ENCODE measurements at regions not wholly inside any gene's neighbourhood (a gene's known extent, or its start where the extent isn't known, plus 50 kb on each side); places are given as distances from the start of the nearest gene placed in this dataset.

DNA sequence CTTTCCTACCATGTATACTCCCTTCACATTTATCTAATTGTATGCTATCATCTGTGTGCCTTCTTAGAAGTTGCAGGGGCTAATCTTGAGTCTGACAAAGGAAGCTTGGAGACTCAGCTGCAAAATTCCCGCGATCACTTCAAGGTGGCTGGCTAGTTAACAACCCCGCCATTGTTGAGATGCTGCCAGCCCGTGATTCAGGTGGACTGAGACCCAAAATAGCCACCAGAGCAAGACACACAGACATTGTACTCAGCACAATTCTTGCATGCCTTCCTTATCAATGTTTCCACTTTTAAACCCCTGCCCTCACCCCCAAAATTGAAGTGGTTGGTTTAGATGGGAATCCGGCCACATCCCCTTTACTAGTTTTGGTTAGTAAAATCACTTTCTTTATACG lies 225.8 kb upstream of the ZNF717 start:
- DNase-seq, result no peak

DNA sequence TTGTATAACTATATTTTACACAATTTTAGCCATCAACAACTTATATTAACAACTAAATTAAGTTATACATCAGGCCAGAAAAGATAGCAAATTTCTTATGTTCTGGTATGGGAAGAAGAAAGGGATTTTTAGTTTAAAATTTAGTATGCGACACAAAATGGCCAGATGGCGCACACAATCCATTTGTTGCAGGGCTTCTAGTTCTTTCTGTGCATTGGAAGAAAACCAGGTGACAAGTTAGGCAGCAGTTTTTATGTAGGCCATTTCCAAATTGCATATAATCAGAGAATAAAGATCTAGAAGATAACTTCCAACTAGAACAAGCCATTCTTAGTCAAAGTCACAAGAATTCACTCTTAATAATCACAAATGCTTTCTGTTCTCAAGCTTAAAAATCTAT lies 230.1 kb upstream of the ZNF717 start:
- no peak for DNase-seq

DNA sequence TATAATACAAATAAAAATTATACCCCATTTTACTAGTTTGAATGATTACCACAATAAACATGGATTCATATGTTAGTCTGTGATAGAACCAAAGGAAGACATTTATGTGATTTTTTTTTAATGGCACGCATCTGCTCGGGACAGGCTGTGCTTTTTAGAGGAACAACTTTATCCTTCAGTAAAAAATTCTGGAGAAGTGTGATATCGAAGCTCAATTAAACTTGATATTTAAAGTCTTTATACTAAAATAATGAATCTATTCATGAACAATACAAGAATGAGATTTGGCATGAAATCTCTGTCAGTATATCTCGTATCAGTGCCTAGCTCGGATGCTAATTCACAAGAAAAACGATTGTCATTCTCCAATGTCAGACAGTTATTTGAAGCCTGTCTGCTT lies 230.8 kb upstream of the ZNF717 start:
- no peak for DNase-seq

DNA sequence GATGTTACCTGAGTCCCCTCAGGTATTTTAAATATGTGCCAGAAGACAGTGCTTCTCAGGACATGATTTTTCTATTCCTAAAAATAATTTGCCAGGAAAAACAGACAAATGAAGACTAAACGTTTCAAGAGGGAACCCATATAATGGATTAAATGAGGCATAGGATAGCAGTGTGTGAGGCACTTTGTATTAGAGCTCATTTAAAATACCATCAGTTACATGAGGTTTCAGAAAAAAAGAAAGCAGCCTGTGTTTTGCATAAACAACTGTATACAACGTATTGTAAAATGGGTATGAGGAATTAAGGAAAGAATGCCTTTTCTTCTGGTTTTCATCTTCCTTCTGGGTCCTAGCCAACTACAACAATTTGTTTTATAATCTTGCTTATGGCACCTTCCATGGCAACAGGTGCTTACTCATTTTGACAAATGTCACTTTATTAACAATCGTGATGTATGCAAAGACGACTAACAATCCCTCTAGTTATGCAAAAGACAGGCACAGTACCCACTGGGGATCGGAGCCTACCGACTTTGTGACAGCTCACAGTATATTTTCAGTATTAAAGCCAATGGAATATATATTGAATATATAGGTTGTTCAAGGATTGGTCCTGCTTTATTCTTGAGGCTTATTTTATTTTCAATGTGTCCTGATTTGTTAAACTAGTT lies 231.6 kb upstream of the ZNF717 start:
- DNase-seq, result no peak

DNA sequence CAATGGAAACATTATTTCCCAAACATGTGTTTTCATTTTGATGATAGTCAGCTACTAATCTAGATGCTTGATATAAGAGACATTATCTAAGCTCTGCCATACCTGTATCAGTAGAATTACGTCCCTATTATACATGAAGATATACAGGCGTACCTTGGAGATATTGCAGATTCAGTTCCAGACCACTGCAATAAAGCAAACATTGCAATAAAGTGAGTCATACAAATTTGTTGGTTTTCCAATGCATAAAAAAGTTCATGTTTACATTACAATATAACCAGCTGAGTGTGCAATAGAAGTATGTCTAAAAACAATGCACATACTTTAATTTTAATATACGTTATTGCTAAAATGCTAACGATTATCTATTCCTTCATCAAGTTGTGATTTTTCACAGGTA lies 236.0 kb upstream of the ZNF717 start:
- DNase-seq, result no peak

DNA sequence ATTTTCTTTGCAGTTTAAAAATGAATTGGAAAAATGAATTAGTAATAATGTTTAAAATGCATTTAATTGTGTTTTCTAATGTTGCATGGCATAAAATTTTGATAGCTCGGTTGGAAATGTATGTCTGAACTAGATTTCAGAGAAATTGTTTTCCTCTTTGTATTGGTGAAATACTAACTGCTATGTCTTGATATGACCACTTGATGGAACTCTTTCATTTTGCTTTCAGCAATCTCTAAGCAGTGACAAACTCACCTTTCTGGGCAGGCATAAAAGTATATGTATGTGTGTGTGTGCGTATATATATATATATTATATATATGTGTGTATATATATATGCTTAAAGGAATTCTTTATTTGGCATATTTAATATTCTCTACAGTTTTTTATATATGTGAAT lies 239.3 kb upstream of the ZNF717 start:
- DNase-seq, result peak; percentile 26

DNA sequence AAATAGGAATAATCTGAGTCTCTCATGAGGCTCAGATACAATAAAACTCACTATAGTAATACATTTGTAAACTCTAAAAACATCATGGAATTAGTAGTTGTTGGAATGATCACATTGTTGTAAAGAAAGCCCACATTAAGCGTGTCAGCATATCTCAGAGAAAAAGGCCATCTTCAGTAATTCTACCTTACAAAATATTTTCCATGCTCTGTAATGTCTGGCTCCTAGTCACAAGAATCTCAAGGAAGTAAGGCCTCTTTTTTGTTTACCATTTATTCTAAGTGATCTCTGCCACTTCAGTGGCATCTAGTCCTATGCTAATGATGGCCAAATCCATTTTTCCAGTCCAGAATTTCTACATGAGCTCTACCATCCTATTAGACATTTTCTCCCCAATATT lies 240.2 kb upstream of the ZNF717 start:
- no peak for DNase-seq

DNA sequence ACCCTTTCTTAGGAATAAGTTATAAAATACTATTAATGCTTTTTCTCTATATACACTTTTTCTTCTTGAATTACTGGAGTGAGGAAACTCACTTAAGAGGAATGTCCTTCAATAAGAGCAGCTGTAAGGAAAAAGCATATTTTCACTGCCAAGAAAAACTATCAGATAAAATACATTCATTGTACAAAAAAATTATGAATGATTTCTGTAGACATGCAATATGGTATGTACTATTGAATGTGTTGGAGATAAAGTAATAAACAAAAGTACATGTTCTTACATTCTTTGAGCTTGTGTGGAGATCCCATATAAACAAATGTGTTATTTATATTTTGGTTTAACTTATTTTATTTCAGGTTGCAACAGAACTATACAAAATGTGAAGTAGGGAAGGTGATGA lies 241.0 kb upstream of the ZNF717 start:
- no peak for DNase-seq

DNA sequence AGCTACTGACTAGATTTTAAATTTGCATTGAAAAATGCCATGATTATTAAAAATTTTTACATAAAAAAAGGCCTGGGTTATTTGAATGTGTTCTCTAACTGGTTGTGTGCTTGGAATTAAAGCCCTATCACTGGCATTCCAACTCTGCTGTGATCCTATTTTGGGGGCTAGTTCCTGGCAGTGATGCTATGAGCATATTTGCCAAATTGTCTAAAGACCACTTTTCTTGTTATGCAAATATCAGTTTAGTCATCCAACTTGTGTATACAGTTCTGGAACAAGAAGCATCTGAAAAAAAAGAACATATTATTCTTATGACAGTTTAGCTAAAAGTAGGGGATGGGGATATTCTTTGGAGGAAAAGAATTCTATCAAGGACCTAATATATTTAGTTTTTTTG lies 243.4 kb upstream of the ZNF717 start:
- no peak for DNase-seq

DNA sequence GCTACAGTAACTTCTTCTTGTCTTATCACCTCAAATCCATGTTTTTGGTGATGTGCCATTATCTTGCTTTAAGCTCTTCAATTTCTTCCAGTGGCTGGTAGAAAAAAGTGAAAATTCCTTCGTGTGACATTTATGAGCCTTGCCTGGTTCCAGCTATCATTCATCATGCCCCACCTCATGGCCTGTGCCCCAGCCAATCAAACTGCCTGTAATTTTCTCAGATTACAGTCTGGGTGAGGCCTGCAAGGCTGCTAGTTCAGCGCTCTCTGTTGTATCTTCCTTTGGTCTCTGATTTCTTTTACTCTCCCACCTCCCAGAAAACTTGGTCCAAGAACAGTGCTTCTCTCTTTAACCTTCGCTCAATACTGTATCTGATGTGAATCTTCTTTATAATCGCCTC lies 249.3 kb upstream of the ZNF717 start:
- DNase-seq, result no peak

DNA sequence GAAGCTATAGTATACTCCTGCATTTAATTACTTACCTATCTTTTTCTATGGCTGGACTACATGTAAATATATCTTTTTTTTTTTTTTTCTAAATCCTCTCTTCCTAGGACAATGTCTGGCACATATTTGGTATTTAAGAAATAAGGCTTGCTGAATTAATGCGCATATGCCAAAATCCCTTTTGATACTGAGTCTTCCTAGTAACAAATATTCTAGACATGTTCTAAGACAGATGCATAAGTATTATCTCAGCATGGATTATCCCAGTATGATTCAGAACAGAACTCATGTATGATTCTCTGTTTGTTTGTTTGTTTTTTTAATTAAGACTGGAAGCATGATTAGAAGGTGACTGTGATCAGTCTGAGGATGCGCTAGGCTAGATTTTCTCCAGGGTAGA lies 249.8 kb upstream of the ZNF717 start:
- no peak for DNase-seq

DNA sequence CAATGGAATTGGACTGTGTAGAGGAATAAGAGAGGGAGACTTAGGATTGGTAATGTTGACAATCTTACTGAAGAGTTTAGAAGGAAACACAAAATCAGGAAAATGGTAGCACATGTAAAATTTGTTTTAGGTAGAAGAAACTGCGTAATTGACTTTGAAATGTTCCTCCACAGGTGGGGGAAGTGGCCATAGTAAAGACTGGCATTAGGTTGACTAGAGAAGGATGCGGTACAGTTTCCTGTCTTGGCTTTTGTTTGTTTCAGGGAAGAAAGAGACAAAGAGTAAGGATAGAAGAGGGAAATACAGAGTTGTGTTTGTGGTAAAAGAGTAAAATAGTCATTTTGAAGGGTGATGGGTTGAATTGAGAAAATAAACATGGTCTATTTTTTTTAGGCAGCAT lies 253.6 kb upstream of the ZNF717 start:
- no peak for DNase-seq

DNA sequence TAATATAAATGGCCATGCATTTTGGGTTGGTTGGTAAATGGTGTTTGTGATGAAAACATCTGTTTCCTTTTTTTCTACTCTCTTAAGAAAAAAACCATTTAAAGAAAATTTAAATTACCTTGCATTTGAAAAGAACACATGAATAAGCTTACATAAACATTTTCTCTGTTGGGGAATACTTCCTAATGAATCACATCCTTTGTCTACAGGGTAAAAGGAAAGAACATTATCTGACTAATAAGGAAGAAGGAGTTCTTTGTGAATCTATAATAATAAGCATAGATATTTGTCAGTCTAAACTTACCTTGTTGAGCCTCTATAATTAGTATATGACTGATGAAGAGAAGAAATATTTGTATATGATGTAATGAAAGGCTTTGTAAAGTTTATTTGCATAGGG lies 254.1 kb upstream of the ZNF717 start:
- no peak for DNase-seq

DNA sequence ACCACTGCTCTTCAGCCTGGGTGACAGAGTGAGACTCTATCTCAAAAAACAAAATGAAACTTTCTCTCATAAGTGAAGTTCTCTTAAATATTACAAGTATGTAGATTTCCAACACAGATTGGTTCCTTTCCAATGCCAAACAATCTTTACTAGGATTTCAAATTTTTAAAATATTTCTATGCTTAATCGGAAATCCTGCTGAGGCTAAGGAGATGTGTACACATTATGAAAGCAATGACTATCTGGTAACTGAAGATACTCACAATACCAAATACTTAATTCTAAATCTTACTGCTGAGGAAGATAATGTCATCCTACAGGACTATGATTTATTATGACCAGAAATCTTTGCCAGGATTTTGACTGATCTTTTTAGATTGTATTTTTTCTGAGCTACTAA lies 255.6 kb upstream of the ZNF717 start:
- DNase-seq, result no peak

DNA sequence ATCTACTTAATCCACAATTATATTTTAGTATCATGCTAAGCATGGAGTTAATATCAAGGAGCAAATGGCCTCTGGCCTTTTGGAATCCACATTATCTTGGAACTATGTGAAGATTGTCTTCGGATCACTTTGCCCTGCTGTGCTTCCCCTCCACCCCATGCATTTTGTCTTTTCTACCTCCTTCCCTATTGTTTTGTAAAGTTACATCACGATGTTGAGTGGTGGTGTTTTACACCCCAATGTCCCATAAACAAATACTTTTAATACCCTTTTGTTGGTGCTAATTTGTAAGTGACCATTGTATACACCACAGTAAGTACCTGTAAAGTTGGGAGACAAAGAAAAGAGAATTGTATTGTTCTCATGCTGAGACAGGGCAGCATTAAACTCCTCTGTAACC lies 258.4 kb upstream of the ZNF717 start:
- DNase-seq, result no peak

DNA sequence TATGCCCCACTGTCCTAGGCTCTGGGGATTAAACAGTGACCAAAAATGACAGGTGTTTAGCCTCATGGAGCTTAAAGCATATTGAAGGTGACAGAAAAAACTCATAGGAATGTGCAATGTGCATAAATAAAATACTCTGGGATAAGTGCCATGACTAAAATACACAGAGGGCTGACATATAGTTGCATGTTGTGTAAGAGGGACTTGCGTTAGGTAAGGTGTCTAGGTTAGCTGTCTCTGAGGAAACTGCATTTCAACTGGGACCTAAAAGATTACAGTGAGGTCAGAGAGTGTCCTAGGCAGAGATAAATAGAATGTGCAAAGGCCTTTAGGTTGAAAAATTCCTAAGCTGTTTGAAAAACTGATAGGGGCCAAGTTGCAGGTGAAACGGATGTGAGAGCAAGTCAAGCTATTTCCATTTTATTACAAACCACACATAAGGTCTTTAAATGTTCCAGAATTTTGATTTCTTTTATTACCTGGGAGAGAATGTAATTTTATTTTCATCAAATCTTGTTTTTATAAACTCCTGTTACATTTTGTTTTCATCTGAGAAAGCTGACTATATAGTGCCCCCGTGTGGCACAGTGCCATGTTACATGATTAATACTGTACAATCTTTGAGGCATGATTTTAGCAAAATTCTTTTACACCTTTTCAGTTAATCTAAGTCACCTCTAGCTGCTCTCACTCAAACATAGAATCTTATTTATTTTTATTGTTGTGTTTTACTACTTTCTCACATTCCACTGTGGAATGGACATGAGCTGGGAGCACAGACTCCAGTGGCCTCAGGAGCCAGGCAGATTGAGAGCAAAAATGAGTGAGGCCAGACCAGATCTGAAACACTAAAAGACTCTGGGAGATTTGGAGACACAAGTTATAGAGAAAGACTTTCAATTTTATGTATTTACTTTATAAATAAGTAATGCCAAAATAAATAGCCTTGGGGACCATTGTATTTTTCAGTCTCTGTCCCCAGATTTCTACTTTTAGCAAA lies 259.6 kb upstream of the ZNF717 start:
- DNase-seq, result peak; percentile 63

DNA sequence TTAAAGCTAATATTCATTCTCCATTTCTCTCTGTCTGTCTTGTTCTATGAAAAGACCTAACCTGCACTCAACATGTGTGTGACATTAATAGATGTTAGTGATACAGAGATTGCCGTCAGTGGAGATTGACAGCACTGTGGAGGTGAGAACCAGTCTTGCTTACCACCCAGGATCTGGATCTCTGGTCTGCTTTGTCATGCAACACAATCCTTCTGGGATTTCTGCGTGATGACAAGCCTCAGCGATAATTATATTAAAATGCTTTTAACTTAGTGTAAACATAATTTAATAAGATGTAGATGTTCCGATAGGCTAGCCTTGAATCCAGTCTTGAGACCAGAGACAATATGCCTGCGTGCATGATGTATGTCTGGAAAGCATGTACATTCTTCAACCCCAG lies 262.0 kb upstream of the ZNF717 start:
- no peak for DNase-seq

DNA sequence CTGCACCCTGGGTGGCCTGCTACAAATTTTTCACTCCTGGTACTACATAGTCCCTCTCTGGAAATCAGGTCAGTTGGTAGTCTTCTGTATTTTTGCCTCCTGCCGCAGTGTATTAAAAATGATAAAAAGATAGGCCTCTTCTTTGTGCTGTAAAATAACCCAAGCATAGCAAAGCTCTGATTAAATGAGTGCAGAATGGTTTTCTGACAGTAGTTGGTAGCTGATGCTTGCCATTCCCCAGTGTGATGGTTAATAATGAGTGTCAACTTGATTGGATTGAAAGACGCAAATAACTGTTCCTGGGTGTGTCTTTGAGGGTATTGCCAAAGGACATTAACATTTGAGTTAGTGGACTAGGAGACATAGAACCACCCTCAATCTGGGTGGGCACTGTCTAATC lies 264.4 kb upstream of the ZNF717 start:
- no peak for DNase-seq

DNA sequence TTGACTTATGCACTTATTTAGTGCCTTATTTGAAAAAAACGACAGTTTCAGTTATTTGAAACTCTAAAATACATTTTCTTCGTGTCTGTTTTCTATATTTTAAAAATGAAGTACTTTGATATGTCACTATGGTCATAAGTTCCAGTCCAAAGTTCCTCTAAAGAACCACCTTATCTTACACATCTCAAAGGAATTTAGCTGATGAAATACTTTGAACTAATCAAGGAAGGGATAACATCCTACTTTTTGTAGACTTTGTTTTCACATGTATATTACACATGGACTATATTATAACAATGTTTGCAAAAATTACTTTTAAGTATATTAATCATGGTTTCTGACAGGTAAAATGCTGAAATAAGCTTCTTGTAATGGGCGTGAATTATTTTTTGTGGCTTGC lies 265.8 kb upstream of the ZNF717 start:
- no peak for DNase-seq

DNA sequence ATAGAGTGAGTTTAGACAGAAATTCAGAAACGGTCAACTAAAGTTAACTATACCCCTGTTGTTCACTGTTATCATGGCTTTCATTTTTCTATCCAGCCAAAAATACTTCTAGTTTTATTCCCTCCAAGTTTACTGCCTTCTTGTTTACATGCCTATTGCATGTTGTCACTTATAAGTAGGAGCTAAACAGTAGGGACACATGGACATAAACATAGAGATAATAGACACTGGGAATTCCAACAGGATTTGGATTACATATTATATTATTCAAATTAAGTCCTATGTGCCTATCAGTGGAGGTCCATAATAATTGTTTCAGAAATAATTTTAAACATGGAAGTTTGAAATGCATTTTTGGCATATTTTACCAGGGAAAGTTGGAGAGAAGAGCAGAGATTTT lies 269.1 kb upstream of the ZNF717 start:
- DNase-seq, result no peak

DNA sequence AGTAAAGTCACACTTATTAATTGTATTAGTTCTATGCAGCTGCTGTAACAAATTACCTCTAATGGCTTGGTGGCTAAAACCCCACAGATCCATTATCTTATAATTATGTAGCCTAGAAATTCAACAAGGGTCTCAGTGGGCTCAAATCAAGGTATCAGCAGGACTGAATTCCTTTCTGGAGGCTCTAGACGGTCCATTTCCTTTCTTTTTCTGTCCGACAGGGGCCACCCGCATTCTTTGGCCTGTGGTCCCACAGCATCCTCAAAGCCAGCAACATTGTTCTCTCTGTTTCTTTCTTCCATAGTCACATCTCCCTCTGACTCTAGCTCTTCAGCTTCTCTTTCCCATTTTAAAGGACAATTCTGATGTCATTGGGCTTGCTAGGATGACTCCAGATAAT lies 276.3 kb upstream of the ZNF717 start:
- DNase-seq, result no peak

DNA sequence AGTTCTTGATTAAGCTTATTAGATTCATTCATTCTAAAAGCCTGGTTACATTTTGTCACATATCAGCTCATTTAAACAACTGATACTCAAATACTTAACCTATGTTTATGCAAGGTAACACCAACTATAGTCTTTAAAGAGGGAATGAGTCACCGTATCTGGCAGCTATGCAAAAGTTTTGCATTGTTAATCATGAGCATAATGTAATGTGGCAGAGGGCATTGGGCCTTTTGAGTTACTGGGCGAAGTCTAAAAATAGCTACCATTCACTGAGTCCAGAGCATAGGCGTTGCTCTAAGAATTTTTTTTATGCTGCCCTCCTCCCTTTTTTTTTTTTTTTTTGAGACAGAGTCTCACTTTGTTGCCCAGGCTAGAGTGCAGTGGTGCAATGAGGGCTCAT lies 277.7 kb upstream of the ZNF717 start:
- no peak for DNase-seq

DNA sequence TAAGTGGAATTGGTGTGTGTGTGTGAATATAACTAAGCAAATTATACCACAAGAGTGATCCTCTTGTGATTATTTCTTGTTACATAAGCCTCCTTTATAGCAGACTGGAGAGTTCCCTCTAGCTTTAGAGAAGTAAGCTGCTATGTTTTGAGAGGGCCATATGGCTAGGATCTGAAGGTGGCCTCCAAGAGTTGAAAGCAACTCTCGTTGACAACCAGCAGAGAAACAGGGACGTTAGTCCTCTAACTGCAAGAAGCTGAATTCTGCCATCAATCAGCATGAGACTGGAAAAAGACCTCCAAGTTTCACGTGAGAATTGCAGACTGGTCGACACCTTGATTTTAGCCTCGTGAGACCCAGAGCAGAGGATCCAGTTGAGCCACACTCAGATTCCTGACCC lies 278.5 kb upstream of the ZNF717 start:
- no peak for DNase-seq

DNA sequence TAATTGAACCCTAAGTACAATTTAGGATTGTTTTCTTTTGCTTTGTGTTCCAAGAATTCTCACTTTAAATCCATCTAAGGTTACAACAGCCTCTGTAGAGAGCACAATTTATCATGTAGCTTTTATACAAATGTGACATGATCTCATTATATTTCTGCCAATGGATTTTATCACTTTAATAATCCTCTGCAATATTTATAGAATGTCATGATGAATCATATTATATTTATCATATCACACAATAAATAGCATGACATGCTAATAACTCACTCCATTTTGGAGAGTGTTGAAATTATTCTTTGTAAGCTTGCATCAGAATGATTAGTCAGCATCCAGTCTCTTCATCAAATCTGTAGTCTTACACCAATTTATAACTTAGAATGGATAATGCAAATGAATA lies 280.6 kb upstream of the ZNF717 start:
- no peak for DNase-seq

DNA sequence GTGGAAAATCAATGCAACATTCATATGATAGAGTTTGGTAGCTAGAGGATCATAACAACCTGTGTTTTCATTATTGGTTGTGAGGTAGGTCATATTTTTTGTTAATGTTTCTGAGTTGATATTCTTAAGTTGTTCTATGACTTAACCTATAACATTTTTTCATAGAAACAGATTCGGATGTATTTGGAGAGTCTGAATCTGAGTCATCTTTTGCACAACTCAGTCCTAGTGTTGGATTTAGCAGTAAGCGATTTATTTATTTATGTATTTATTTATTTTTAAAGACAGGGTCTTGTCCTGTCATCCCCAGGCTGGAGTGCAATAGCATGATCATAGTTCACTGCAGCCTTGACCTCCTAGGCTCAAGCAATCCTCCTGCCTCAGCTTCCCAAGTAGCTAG lies 292.8 kb upstream of the ZNF717 start:
- no peak for DNase-seq

Measured in hematopoietic multipotent progenitor cell treated with erythropoietin and hydrocortisone succinate and interleukin-3 and kit ligand, for 6 days (in vitro differentiated cells).